GM13977 (cell line): ENCODE measurements at regions not wholly inside any gene's neighbourhood (a gene's known extent, or its start where the extent isn't known, plus 50 kb on each side); places are given as distances from the start of the nearest gene placed in this dataset.

Experiments used
- DNase-seq: peaks from one replicate; pipeline ENCODE4 v3.0.0; 2012; ENCODE audit warnings: low spot score
- in situ Hi-C: fragments of 300-500 bp; cut with MboI; formaldehyde crosslinking; loops from one replicate; pipeline ENCODE4 v1.12.0; 2022; ENCODE audit warnings: low sequenced_read_pairs, low pct_unique_long_range_greater_than_20kb, mixed read lengths, inconsistent platforms; ENCODE audit not compliant: unreplicated experiment
- TF ChIP-seq, protein P1 (sequence below): IDR thresholded peaks from 2 replicates; pipeline ENCODE4 v1.5.1; 2012; ENCODE audit warnings: mild to moderate bottlenecking, control low read depth; ENCODE audit not compliant: insufficient read depth; ENCODE audit errors: extremely low read depth, missing control alignments

DNA sequence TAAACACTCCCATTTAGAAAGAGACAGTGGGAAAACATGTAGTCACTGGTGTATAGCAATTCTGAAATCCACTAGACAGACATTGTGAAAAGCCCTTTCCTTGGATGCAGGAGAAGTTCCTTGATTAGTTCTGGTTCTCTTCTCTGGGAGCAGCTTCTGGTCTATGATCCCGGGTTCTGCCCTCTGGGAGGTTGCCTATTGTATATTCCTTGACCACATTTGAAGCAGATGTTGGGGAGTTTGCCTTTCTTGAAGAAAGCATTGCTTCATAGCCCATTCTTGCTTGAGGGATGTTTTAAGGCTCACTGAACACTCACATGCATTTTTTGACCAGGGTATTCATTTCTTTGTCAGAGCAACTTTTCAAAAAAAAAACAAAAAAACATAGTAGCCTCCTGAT, 211.9 kb downstream of the NDFIP2 start:
- in situ Hi-C loops: loop anchor here (25.0 kb wide), 2 partner anchors 669 to 1319 kb away; no protein-coding TSS in a partner anchor
- DNase-seq: no peak
- TF ChIP-seq, protein P1, sequence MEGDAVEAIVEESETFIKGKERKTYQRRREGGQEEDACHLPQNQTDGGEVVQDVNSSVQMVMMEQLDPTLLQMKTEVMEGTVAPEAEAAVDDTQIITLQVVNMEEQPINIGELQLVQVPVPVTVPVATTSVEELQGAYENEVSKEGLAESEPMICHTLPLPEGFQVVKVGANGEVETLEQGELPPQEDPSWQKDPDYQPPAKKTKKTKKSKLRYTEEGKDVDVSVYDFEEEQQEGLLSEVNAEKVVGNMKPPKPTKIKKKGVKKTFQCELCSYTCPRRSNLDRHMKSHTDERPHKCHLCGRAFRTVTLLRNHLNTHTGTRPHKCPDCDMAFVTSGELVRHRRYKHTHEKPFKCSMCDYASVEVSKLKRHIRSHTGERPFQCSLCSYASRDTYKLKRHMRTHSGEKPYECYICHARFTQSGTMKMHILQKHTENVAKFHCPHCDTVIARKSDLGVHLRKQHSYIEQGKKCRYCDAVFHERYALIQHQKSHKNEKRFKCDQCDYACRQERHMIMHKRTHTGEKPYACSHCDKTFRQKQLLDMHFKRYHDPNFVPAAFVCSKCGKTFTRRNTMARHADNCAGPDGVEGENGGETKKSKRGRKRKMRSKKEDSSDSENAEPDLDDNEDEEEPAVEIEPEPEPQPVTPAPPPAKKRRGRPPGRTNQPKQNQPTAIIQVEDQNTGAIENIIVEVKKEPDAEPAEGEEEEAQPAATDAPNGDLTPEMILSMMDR: no peak

DNA sequence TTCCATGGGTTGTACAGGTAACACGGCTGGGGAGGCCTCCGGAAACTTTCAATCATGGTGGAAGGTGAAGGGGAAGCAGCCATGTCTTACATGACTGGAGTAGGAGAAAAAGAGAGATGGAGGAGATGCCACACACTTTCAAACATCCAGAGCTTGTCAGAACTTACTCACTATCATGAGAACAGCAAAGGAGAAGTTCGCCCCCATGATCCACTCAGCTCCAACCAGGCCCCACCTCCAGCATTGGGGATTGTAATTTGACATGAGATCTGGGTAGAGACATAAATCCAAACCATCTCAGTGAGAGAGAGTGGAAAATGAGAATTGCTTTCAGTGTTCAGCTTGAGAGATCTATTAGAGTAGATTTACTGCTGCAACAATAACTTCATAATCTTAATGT, 210.9 kb downstream of the NDFIP2 start:
- TF ChIP-seq, protein P1: no peak
- in situ Hi-C loops: loop anchor here (25.0 kb wide), 2 partner anchors 670 to 1320 kb away; no protein-coding TSS in a partner anchor
- DNase-seq: no peak

DNA sequence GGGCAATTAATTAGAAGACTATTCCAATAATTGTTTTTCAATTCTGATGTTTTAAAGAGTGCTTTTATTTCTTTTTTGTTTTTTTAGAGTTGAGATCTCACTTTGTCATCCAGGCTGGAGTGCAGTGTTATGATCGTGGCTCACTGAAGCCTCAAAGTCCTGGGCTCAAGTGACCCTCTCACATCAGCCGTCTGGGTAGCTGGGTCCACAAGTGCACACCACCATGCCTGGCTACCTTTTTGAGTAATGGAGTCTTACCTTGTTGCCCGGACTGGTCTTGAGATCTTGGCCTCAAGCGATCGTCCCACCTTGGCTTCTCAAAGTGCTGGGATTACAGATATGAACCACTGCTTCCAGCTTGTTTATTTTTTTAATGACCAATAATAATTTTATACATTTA, 207.8 kb downstream of the NDFIP2 start:
- DNase-seq: no peak
- in situ Hi-C loops: loop anchor here (25.0 kb wide), 2 partner anchors 674 to 1324 kb away; no protein-coding TSS in a partner anchor

DNA sequence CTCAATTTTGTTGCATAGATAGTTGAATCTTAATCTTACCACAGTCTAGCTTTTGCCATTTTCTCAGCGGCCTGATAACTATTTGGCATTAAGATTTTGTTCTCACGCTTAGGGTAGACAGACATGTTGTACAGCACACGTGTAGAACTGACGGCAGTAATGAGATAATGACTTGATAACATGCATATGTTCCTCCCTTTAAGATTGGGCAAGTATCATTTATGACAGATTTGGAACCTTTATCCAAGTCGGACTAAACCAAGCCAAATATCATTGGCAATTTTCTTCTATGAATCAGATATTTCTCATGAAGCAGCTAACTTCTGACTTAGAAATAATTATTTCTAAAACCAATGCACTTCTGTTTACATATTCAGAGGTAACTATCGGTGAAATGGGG, 205.5 kb downstream of the NDFIP2 start:
- DNase-seq: no peak
- in situ Hi-C loops: loop anchor here (25.0 kb wide), 2 partner anchors 676 to 1326 kb away; no protein-coding TSS in a partner anchor

More for the DNA sequence above, 207.8 kb downstream of the NDFIP2 start:
- TF ChIP-seq, protein P1: no peak

DNA sequence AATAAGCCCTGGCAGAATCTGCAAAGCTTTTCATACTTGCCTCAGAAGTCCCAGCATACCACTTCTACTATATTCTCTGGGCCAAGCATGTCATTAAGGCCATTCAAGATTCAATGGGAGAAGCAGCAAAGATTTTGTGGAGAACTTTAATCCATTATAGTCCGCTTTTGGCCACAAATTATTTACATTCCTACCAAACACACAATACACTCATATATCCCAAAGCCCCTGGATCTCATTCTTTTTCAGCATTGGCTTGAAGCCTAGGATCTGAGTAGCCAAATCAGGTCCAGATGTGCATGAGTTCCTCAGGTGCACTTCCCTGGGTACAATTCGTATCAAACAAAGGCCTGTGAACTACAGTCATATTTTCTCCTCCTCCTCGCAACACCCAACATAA, 203.4 kb downstream of the NDFIP2 start:
- no peak for DNase-seq
- TF ChIP-seq, protein P1: no peak
- in situ Hi-C loops: loop anchor here (25.0 kb wide), 2 partner anchors 678 to 1328 kb away; no protein-coding TSS in a partner anchor

More for the DNA sequence above, 205.5 kb downstream of the NDFIP2 start:
- TF ChIP-seq, protein P1: no peak

DNA sequence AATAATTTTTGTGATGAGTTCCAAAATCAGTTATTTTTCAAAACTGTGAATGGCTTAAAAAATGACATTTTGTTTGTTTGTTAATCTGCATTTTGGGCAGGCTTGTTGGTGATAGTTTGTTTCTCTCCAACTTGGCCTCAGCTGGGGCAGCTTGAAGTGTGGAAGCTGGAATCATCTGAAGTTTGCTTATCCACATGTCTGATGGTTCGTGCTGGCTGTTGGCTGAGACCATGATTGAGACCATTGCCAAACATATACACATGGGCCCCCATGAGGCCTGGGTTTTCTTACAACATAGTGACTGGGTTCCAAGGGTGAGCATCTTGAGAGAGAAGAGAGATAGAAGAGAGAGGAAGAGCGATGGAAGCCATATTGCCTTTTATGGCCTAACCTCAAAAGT, 201.2 kb downstream of the NDFIP2 start:
- in situ Hi-C loops: loop anchor here (25.0 kb wide), 2 partner anchors 680 to 1330 kb away; no protein-coding TSS in a partner anchor
- no peak for DNase-seq

More for the DNA sequence above, 201.2 kb downstream of the NDFIP2 start:
- TF ChIP-seq, protein P1: no peak
